ENCODE measurements at regions not wholly inside any gene's neighbourhood (a gene's known extent, or its start where the extent isn't known, plus 50 kb on each side); places are given as distances from the start of the nearest gene placed in this dataset.

DNA sequence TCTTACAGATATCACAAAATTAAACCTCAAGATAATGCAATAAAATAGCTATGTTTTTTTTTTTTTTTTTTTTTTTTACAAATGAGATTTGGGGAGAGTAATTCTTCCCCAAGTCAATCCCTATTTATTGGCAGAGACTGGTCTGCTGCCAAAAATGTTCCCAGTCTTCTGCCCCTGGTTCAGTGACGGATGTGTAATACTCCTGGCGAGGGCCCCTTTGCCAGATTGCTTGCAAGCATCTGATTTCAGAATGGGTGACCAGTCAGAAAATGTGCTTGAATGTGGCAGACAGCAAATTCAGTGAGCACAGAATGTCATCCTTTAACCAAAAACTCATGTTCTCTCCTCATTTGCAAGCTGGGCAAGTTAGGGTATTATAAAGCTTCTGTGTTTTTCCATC lies 363.8 kb upstream of the MTNR1B start (continued):
- TF ChIP-seq, protein P1, sequence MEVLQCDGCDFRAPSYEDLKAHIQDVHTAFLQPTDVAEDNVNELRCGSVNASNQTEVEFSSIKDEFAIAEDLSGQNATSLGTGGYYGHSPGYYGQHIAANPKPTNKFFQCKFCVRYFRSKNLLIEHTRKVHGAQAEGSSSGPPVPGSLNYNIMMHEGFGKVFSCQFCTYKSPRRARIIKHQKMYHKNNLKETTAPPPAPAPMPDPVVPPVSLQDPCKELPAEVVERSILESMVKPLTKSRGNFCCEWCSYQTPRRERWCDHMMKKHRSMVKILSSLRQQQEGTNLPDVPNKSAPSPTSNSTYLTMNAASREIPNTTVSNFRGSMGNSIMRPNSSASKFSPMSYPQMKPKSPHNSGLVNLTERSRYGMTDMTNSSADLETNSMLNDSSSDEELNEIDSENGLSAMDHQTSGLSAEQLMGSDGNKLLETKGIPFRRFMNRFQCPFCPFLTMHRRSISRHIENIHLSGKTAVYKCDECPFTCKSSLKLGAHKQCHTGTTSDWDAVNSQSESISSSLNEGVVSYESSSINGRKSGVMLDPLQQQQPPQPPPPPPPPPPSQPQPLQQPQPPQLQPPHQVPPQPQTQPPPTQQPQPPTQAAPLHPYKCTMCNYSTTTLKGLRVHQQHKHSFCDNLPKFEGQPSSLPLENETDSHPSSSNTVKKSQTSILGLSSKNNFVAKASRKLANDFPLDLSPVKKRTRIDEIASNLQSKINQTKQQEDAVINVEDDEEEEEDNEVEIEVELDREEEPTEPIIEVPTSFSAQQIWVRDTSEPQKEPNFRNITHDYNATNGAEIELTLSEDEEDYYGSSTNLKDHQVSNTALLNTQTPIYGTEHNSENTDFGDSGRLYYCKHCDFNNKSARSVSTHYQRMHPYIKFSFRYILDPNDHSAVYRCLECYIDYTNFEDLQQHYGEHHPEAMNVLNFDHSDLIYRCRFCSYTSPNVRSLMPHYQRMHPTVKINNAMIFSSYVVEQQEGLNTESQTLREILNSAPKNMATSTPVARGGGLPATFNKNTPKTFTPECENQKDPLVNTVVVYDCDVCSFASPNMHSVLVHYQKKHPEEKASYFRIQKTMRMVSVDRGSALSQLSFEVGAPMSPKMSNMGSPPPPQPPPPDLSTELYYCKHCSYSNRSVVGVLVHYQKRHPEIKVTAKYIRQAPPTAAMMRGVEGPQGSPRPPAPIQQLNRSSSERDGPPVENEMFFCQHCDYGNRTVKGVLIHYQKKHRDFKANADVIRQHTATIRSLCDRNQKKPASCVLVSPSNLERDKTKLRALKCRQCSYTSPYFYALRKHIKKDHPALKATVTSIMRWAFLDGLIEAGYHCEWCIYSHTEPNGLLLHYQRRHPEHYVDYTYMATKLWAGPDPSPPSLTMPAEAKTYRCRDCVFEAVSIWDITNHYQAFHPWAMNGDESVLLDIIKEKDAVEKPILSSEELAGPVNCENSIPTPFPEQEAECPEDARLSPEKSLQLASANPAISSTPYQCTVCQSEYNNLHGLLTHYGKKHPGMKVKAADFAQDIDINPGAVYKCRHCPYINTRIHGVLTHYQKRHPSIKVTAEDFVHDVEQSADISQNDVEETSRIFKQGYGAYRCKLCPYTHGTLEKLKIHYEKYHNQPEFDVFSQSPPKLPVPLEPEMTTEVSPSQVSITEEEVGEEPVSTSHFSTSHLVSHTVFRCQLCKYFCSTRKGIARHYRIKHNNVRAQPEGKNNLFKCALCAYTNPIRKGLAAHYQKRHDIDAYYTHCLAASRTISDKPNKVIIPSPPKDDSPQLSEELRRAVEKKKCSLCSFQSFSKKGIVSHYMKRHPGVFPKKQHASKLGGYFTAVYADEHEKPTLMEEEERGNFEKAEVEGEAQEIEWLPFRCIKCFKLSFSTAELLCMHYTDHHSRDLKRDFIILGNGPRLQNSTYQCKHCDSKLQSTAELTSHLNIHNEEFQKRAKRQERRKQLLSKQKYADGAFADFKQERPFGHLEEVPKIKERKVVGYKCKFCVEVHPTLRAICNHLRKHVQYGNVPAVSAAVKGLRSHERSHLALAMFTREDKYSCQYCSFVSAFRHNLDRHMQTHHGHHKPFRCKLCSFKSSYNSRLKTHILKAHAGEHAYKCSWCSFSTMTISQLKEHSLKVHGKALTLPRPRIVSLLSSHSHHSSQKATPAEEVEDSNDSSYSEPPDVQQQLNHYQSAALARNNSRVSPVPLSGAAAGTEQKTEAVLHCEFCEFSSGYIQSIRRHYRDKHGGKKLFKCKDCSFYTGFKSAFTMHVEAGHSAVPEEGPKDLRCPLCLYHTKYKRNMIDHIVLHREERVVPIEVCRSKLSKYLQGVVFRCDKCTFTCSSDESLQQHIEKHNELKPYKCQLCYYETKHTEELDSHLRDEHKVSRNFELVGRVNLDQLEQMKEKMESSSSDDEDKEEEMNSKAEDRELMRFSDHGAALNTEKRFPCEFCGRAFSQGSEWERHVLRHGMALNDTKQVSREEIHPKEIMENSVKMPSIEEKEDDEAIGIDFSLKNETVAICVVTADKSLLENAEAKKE (CRISPR knock-in tag; IDR thresholded peaks at IDR 0.05) = no peak
- TF ChIP-seq, protein P2, sequence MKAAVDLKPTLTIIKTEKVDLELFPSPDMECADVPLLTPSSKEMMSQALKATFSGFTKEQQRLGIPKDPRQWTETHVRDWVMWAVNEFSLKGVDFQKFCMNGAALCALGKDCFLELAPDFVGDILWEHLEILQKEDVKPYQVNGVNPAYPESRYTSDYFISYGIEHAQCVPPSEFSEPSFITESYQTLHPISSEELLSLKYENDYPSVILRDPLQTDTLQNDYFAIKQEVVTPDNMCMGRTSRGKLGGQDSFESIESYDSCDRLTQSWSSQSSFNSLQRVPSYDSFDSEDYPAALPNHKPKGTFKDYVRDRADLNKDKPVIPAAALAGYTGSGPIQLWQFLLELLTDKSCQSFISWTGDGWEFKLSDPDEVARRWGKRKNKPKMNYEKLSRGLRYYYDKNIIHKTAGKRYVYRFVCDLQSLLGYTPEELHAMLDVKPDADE (IDR thresholded peaks at IDR 0.05) = no peak
- TF ChIP-seq NANOG (IDR thresholded peaks at IDR 0.05; ENCODE audit: borderline replicate concordance) (no peak), ZNF114 (CRISPR knock-in tag; IDR thresholded peaks at IDR 0.05) (no peak), EZH2phosphoT487 (IDR thresholded peaks at IDR 0.05; ENCODE audit: unreplicated experiment) (no peak), CREB1 (CRISPR knock-in tag; IDR thresholded peaks at IDR 0.05; ENCODE audit: low read depth) (no peak), ZNF331 (CRISPR knock-in tag; IDR thresholded peaks at IDR 0.05; ENCODE audit: low read depth) (no peak), JUNB (IDR thresholded peaks at IDR 0.05; ENCODE audit: unreplicated experiment) (no peak), POLR2AphosphoS5 (IDR thresholded peaks at IDR 0.05; ENCODE audit: low read depth) (no peak)

Measured in GM23338 (cell line).